Karpas-422 (cell line): ENCODE measurements at regions not wholly inside any gene's neighbourhood (a gene's known extent, or its start where the extent isn't known, plus 50 kb on each side); places are given as distances from the start of the nearest gene placed in this dataset.

ENCODE experiments used
- DNase-seq: peaks from one replicate; pipeline ENCODE4 v3.0.0-alpha.2; 2015
- H2AFZ ChIP-seq: fragments of 200-600 bp; sonication (generic); 2 replicates; pipeline ENCODE4 v1.6.1; 2014; ENCODE audit warnings: antibody characterized with exemption, low read length, mixed read lengths
- H3K27ac ChIP-seq: fragments of 200-600 bp; sonication (generic); 2 replicates; pipeline ENCODE4 v1.5.1; 2014; ENCODE audit warnings: mild to moderate bottlenecking, low read length, moderate library complexity
- H3K27me3 ChIP-seq: fragments of 200-600 bp; sonication (generic); 2 replicates; pipeline ENCODE4 v1.6.1; 2014; ENCODE audit warnings: low read length, mixed read lengths
- H3K36me3 ChIP-seq: fragments of 200-600 bp; sonication (generic); 2 replicates; pipeline ENCODE4 v1.6.1; 2014; ENCODE audit warnings: low read length, mixed read lengths; ENCODE audit not compliant: insufficient read depth
- H3K4me1 ChIP-seq: fragments of 200-600 bp; sonication (generic); 2 replicates; pipeline ENCODE4 v1.6.1; 2014; ENCODE audit warnings: mild to moderate bottlenecking, low read length, mixed read lengths
- H3K4me2 ChIP-seq: fragments of 200-600 bp; sonication (generic); 2 replicates; pipeline ENCODE4 v1.6.1; 2014; ENCODE audit warnings: low read length, low read depth, mild to moderate bottlenecking; ENCODE audit not compliant: poor library complexity, severe bottlenecking
- H3K4me3 ChIP-seq: fragments of 200-600 bp; sonication (generic); 2 replicates; pipeline ENCODE4 v1.5.1; 2014; ENCODE audit warnings: mild to moderate bottlenecking, antibody characterized with exemption, low read length, mixed read lengths
- H3K79me2 ChIP-seq: fragments of 200-600 bp; sonication (generic); 2 replicates; pipeline ENCODE4 v1.6.1; 2014; ENCODE audit warnings: mild to moderate bottlenecking, low read length, mixed read lengths
- H3K9ac ChIP-seq: fragments of 200-600 bp; sonication (generic); 2 replicates; pipeline ENCODE4 v1.6.0; 2014; ENCODE audit warnings: low read length
- H3K9me2 ChIP-seq: fragments of 200-600 bp; sonication (generic), shearing (Covaris generic); replicated peaks from 2 replicates; pipeline ENCODE4 v1.6.0; 2014; ENCODE audit warnings: mild to moderate bottlenecking, low read length, moderate library complexity; ENCODE audit not compliant: insufficient read depth
- H3K9me3 ChIP-seq: fragments of 300-700, 200-600 bp; sonication (generic); 2 replicates; pipeline ENCODE4 v1.6.1; 2014; ENCODE audit warnings: low read length, mixed read lengths
- H4K20me1 ChIP-seq: fragments of 200-600 bp; sonication (generic); 2 replicates; pipeline ENCODE4 v1.6.1; 2014; ENCODE audit warnings: mild to moderate bottlenecking, antibody characterized with exemption, low read length, low read depth; ENCODE audit not compliant: insufficient read depth

DNA sequence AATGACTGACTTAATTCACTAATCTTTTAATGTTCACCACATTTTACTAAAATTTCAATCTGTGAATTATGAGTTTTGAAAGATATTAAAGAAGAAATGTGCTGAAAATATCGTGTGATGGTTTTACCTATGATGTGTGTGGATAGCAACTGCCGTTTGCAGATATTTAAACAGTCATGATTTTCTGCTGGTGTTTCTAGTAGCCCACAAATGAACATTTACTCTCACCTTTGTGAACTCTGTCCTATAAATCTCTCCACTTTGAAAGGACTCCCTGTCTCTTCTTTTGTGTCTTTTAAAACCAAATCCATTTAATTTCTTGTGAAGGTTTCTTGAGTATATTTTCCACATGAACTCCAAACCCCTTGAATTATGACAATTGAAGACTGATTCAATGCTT is 771.2 kb upstream of the SALL3 start:
- H4K20me1 ChIP-seq, result no peaks in the 10 kb centered on the region
- no peak overlapping the region for H3K9ac ChIP-seq
- H3K9me2 ChIP-seq, result no peaks in the 10 kb centered on the region
- no peaks in the 10 kb centered on the region for H3K9me3 ChIP-seq
- no peaks in the 10 kb centered on the region for H3K79me2 ChIP-seq
- H3K4me3 ChIP-seq, result no peak overlapping the region
- H3K4me1 ChIP-seq, result no peaks in the 10 kb centered on the region
- no peak overlapping the region for H3K4me2 ChIP-seq
- no peak overlapping the region for H3K27ac ChIP-seq
- no peak for DNase-seq
- no peak overlapping the region for H2AFZ ChIP-seq
- no peaks in the 10 kb centered on the region for H3K36me3 ChIP-seq
- H3K27me3 ChIP-seq, result no peaks in the 10 kb centered on the region

DNA sequence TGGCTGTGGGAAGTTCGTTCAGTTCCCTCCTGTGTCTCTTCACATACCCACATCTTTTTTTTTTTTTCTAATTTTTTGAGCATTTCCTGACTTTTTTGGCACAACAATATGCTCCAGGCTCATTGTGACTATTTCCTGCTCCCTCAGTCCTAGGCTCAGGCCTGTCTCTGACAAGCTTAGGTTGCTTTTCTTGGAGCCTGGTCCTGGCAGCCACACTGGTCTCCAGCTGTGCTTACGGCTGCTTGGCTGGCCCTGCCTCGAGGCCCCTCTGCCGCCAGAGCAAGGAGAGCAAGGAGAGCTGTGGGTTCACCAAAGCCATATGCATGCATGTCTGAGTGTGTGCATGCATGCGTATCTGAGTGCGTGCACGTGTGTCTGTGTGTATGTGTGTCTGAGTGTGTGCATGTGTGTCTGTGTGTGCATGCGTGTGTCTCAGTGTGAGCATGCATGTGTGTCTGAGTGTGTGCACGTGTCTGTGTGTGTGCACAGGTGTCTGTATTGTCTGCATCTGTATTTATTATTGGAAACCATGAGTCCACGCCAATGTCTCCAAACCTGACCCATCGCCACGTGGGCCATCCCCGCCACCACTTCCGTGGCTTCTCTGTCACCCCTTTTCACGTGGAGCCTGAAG is 766.1 kb upstream of the SALL3 start:
- no peak for DNase-seq
- Histone ChIP-seq H3K27ac (no peak overlapping the region), H3K4me2 (no peak overlapping the region)

DNA sequence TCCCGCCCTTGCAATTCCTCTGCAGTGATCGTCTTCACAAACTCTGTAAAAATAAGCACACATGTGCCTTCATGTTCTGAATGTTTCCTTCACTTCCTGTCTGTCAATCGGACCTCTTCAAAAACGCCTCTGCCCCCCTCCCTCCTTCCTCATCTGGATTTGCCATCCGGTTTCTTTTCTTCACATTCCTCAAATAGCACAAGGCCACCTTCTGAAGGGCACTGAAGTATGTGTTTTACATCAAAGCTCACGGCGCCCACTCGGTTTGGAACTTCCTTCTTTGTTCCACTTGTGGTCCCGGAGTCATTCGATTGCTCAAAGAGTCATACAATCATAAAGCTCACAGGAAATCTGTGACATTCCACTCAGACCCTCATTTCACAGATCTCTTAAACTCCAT is 758.1 kb upstream of the SALL3 start:
- Histone ChIP-seq H3K9me3 (no peaks in the 10 kb centered on the region), H2AFZ (no peak overlapping the region), H3K4me1 (no peaks in the 10 kb centered on the region), H3K4me3 (no peak overlapping the region), H3K27ac (no peak overlapping the region), H4K20me1 (no peaks in the 10 kb centered on the region), H3K79me2 (no peaks in the 10 kb centered on the region), H3K27me3 (no peaks in the 10 kb centered on the region), H3K36me3 (no peaks in the 10 kb centered on the region), H3K4me2 (no peak overlapping the region), H3K9me2 (no peaks in the 10 kb centered on the region), H3K9ac (no peak overlapping the region)
- no peak for DNase-seq

More for the DNA sequence above, 766.1 kb upstream of the SALL3 start:
- Histone ChIP-seq H3K9me3 (no peaks in the 10 kb centered on the region), H2AFZ (no peak overlapping the region), H3K4me3 (no peak overlapping the region), H3K9ac (no peak overlapping the region), H3K36me3 (no peaks in the 10 kb centered on the region), H3K27me3 (no peaks in the 10 kb centered on the region), H4K20me1 (no peaks in the 10 kb centered on the region), H3K4me1 (no peaks in the 10 kb centered on the region), H3K9me2 (no peaks in the 10 kb centered on the region), H3K79me2 (no peaks in the 10 kb centered on the region)

DNA sequence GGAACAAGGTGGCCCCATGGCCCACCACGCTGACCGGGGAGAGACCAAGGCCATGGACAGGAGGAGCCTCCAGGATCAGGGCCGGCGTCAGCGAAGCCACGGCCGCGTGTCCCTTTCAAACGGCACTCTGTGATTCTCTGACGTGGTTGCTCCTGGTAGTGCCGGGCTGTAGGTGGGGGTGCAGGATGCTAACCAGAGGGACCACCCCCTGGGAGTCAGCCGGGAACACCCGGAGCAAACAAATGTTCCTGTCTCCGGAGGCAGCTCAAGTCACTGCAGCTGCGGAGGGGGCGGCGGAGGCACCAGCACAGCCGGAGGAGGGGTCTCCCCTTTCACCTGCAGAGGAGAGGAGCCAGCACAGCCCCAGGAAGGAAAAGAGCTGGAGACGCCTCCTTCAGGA is 750.6 kb upstream of the SALL3 start:
- Histone ChIP-seq H3K9ac (no peak overlapping the region), H3K79me2 (no peaks in the 10 kb centered on the region), H3K4me1 (no peaks in the 10 kb centered on the region), H3K4me2 (no peak overlapping the region), H3K27me3 (no peaks in the 10 kb centered on the region), H3K9me2 (no peaks in the 10 kb centered on the region), H2AFZ (no peak overlapping the region), H3K27ac (no peak overlapping the region), H3K9me3 (no peaks in the 10 kb centered on the region), H4K20me1 (no peaks in the 10 kb centered on the region), H3K4me3 (no peak overlapping the region), H3K36me3 (no peaks in the 10 kb centered on the region)
- DNase-seq, result no peak

DNA sequence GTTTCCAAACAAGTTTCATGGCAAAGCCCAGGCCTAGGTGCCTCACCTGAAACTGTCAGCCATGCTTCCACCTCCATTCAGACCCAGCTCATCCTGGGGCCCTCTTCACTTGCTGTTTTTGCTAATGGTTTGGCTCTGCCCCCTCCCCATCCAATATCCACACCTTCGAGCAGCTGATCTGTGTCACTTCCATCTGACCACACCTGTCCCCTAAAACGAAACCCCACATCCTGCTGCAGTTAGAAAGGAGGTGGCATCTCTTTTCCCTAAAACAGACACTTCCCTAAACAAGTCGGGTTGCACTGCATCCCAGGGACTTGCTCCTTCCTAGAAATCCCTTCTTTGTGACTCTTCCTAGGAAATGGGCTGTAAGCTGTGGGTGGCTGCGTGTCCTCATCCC is 748.7 kb upstream of the SALL3 start:
- Histone ChIP-seq H3K9ac (no peak overlapping the region), H3K36me3 (no peaks in the 10 kb centered on the region), H3K9me2 (no peaks in the 10 kb centered on the region), H4K20me1 (no peaks in the 10 kb centered on the region), H3K27ac (no peak overlapping the region), H3K4me1 (no peaks in the 10 kb centered on the region), H3K79me2 (no peaks in the 10 kb centered on the region), H2AFZ (no peak overlapping the region), H3K4me2 (no peak overlapping the region), H3K9me3 (no peaks in the 10 kb centered on the region), H3K4me3 (no peak overlapping the region), H3K27me3 (no peaks in the 10 kb centered on the region)
- no peak for DNase-seq

DNA sequence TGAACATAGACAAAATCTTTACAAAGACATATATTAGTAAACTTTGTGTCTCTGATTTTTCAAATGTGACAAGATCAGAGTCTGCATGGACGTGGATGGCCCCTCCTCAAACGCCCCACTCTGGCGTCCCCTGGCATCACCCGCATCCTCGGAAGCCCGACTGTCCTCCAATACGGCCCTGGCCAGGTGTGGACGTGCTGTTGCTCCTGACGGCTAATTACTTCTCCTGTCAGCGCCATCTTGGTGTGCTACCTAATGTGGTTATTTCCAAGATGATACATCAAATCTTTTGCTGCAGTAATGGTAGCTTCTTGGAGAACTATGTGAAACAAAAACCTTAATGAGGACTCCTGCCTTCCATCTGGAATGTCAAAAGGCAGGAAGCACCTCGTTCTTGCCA is 747.4 kb upstream of the SALL3 start:
- H3K9me2 ChIP-seq, result no peaks in the 10 kb centered on the region
- no peak for DNase-seq
- no peak overlapping the region for H3K27ac ChIP-seq
- no peaks in the 10 kb centered on the region for H3K9me3 ChIP-seq
- H3K9ac ChIP-seq, result no peak overlapping the region
- H3K4me2 ChIP-seq, result no peak overlapping the region
- no peak overlapping the region for H2AFZ ChIP-seq
- no peaks in the 10 kb centered on the region for H3K36me3 ChIP-seq
- H3K79me2 ChIP-seq, result no peaks in the 10 kb centered on the region
- no peak overlapping the region for H3K4me3 ChIP-seq
- H3K4me1 ChIP-seq, result no peaks in the 10 kb centered on the region
- no peaks in the 10 kb centered on the region for H3K27me3 ChIP-seq
- H4K20me1 ChIP-seq, result no peaks in the 10 kb centered on the region

DNA sequence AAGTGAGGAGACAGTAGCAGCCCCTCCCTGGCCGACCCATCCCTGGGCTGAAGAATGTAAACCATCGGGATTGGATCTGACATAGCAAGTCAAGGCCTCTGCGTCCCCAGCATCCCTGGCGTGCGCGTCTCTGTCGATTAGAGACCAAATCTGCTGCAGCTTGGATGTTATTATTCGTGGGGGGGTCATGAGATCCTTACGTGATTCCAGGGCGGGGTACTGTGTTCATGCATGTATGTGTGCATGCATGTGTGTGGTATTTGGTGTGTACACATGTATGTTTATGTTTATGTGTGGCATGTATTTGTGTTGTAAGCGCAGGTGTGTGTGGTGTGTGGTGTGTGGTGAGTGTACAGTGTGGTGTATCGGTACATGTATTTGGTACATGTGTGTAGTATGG is 741.8 kb upstream of the SALL3 start:
- Histone ChIP-seq H3K79me2 (no peaks in the 10 kb centered on the region), H4K20me1 (no peaks in the 10 kb centered on the region), H3K9ac (no peak overlapping the region), H3K4me1 (no peaks in the 10 kb centered on the region), H2AFZ (no peak overlapping the region), H3K9me2 (no peaks in the 10 kb centered on the region), H3K36me3 (no peaks in the 10 kb centered on the region), H3K27me3 (no peaks in the 10 kb centered on the region; the same call in 1 of the 2 replicates), H3K9me3 (peaks cover 7% of the 10 kb centered on the region), H3K27ac (no peak overlapping the region), H3K4me3 (no peak overlapping the region), H3K4me2 (no peak overlapping the region)
- DNase-seq, result no peak

DNA sequence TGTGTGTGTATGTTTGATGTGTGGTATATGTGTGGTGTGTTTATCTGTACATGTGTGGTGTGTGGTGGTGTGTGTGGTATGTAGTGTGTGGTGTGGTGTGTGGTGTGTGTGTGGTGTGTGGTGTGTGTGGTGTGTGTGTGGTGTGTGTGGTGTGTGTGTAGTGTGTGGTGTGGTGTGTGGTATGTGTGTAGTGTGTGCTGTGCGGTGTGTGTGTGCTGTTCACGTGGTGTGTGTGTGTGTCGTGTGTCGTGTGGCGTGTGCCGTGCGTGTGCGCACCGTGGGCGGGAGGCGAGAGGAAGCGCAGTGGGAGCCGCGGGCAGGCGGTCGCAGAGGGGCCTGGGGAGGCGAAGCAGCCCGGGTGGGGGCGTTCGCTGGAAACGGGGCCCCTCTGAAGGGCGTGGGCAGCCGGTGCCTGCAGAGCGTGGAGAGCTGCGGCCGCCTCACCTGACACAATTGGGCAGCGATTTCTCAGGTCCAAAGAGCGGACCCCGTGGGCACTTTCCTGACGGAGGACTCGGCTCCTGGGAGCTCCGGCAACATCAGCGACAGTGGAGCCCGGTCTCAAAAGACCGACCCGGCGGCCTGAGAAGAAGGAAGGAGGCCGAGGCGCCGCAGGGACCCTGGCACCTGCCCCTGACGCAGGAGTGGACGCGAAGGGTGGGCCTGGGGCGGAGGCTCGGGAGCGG is 741.1 kb upstream of the SALL3 start:
- H3K27me3 ChIP-seq, result no peaks in the 10 kb centered on the region; the same call in 1 of the 2 replicates
- no peak for DNase-seq

More for the DNA sequence above, 741.1 kb upstream of the SALL3 start:
- H3K9me2 ChIP-seq, result no peaks in the 10 kb centered on the region
- no peaks in the 10 kb centered on the region for H4K20me1 ChIP-seq
- no peaks in the 10 kb centered on the region for H3K4me1 ChIP-seq
- no peak overlapping the region for H3K4me2 ChIP-seq
- H3K27ac ChIP-seq, result no peak overlapping the region
- no peaks in the 10 kb centered on the region for H3K79me2 ChIP-seq
- H3K9ac ChIP-seq, result no peak overlapping the region
- H3K9me3 ChIP-seq, result peaks cover 7% of the 10 kb centered on the region
- no peaks in the 10 kb centered on the region for H3K36me3 ChIP-seq
- H2AFZ ChIP-seq, result no peak overlapping the region
- H3K4me3 ChIP-seq, result no peak overlapping the region
